Thyroid gland (tissue), 4 donors: ENCODE measurements at regions not wholly inside any gene's neighbourhood (a gene's known extent, or its start where the extent isn't known, plus 50 kb on each side); places are given as distances from the start of the nearest gene placed in this dataset.
"Not testable (repeated sequence)": the region's sequence is repeated elsewhere in the genome, so short reads cannot be mapped to it uniquely, and the experiment has no call there.

Experiments used
- POLR2A ChIP-seq, 2 donors: fragments of 450-650 bp; IDR thresholded peaks; one replicate each; pipeline ENCODE4 v1.6.1; 2017; ENCODE audit warnings: antibody characterized with exemption in 2 of 2, mild to moderate bottlenecking in 2 of 2, moderate library complexity in 1 of 2
- TF ChIP-seq, protein P1 (sequence below), 6 experiments: fragments of 200-600 bp in 3 of 6; fragments of 450-650 bp in 3 of 6; sonication (generic) in 3 of 6; IDR thresholded peaks; one replicate each; pipeline ENCODE4 v1.5.1; 2016 to 2019; ENCODE audit warnings: antibody characterized with exemption in 6 of 6, mild to moderate bottlenecking in 2 of 6, inconsistent platforms in 1 of 6, moderate library complexity in 1 of 6

DNA sequence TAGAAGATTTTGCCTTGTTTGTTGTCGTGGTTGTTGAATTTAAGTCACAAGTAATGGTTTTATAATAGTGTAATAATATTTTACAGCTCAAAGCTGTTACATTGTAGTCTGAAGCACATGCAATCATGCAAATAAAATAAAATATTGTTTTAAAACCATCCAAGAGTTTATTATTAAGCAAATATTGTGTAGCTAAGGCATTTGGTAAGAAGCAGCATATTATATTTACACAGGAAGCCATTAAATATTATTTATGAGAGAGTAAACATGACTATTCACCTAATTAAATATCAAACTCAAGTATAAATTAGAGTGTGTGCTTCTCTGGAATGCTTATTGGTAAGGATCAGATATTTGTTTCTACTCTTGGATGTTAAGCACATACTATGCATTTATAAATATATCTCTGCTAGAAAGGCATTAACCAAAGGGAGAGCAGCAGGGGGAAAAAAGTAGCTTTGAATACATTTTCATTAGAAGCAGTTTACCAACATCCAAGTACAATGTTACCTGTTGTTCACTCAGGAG lies 431.5 kb upstream of the FAM174A start:
- TF ChIP-seq, protein P1, sequence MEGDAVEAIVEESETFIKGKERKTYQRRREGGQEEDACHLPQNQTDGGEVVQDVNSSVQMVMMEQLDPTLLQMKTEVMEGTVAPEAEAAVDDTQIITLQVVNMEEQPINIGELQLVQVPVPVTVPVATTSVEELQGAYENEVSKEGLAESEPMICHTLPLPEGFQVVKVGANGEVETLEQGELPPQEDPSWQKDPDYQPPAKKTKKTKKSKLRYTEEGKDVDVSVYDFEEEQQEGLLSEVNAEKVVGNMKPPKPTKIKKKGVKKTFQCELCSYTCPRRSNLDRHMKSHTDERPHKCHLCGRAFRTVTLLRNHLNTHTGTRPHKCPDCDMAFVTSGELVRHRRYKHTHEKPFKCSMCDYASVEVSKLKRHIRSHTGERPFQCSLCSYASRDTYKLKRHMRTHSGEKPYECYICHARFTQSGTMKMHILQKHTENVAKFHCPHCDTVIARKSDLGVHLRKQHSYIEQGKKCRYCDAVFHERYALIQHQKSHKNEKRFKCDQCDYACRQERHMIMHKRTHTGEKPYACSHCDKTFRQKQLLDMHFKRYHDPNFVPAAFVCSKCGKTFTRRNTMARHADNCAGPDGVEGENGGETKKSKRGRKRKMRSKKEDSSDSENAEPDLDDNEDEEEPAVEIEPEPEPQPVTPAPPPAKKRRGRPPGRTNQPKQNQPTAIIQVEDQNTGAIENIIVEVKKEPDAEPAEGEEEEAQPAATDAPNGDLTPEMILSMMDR (IDR thresholded peaks at IDR 0.05), result not testable (repeated sequence)
- not testable (repeated sequence) for TF ChIP-seq POLR2A (IDR thresholded peaks at IDR 0.05)
